ENCODE measurements at regions not wholly inside any gene's neighbourhood (a gene's known extent, or its start where the extent isn't known, plus 50 kb on each side); places are given as distances from the start of the nearest gene placed in this dataset.

DNA sequence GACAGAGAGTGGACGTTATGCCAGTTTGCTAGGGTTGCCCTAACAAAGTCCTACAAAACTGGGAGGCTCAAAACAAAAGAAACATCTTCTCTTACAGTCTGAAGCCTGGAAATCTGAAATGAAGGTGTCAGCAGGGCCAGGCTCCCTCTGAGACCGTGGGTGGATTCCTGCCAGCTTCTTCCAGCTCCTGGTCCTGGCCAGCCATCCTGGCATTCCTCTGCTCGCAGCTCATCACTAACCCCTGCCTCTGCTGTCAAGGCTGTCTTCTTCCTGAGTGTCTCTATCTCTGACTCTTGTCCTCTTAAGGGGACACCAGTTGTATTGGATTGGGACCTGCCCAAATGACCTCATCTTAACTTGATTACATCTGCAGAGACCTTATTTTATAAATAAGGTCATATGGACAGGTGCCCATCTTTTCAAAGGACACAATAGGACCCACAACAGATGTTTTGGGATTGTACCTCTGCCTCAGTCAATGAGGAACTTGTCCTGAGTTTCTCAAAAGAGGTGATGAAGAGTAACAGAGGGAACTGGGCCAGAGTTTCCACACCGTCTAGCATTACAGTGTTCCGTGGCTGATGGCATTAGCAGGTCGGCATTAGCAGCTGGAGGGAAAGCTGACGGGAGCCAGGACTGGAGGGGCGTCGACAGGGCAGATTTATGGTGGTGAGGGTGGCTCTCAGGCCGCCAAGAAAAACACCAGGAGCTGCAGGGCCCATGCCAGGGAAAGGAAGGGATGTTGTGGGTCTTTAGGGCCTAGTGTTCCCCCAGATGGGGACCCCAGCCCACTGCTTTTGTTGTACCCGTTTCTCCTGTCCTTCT, 157.3 kb downstream of the TBXT start:
- ATAC-seq (ENCODE audit: low read depth) (no peak), DNase-seq (ENCODE audit: low spot score in 2 of 2) (no peak)
- Mint-ChIP-seq H3K36me3 (peaks cover 2% of the 10 kb centered on the region), H3K4me3 (no peak overlapping the region), H3K27ac (no peak overlapping the region), H3K27me3 (peaks cover 15% of the 10 kb centered on the region), H3K9me3 (no peaks in the 10 kb centered on the region), H3K4me1 (no peaks in the 10 kb centered on the region)

DNA sequence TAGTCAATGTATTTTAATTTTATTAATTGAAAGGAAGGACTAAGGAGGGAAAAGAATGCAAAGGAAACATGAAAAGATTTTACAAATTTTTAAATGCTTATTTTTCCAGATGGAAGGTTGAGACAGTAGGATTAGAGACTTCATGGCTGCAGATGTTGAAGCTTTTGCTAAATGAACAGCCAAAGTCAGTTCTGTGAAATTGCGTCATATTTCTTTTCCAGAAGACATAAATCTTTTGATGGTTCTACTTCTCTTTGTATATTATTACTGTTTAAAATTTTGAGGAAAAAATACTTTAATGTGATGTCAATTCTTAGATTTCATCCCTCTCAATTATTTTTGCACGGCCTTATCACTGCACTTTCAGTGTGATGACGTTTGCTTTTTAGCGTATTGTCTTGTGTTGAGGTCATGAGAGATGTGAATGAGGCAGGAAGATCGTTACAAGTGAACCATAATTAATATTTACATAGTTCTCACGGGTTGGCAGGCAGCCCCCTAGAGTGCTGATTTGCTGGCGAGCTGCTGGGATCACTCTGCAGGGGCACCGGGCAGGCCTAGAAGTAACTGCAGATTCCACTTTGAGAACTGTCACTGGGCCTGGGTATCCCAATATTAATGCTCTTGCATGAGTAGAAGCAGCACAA, 158.1 kb downstream of the TBXT start:
- peaks cover 15% of the 10 kb centered on the region for H3K27me3 Mint-ChIP-seq
- H3K9me3 Mint-ChIP-seq: no peaks in the 10 kb centered on the region
- no peaks in the 10 kb centered on the region for H3K4me1 Mint-ChIP-seq
- no peak for DNase-seq (ENCODE audit: low spot score in 2 of 2)
- no peak for ATAC-seq (ENCODE audit: low read depth)
- no peak overlapping the region for H3K27ac Mint-ChIP-seq
- H3K36me3 Mint-ChIP-seq: peaks cover 2% of the 10 kb centered on the region
- no peak overlapping the region for H3K4me3 Mint-ChIP-seq

DNA sequence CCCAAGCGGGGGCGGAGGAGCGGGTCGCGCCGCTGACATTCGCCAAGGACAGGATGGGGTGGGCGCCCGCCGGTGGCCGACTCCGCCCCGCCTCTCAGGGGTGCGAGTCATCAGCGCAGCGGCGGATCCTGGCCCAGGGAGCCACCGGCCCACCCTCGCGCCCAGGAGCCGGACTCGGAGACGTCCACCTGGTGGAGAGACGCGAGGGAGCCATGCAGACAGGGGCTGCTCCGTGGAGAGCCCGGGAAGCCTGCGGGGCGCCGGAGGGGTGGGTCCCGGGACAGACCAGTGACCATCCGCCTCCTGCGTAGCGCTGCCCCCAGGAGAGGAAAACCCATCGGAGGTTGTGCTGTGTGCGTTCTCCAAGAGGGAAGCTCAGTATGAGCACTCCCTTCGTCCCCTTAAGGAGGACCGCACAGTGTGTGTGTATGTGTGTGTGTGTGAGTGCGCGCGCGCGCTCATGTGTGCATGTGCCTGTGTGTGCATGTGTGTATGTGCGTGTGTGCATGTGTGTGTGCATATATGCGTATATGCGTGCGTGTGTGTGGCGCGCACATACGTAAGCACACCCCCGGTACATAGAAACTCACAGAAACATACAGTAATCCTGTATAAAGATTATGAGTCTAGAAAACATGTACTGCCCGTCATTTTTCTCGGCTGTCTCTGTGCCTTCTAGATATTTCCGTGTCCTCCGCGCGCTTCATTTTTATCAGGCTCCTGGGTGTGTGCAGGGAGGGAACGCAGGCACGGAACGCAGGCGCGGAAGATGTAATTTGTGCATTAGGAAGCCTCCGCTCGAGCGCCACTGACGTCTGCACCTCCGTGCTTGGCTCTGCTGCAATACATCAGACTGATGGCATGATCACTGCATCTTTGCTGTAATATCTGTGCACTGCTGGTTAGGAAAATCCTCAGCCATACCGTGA, 158.9 kb downstream of the TBXT start:
- H3K27me3 Mint-ChIP-seq: peaks cover 15% of the 10 kb centered on the region
- H3K27ac Mint-ChIP-seq: no peak overlapping the region
- no peak overlapping the region for H3K4me3 Mint-ChIP-seq
- DNase-seq (ENCODE audit: low spot score in 2 of 2) (no peak), ATAC-seq (ENCODE audit: low read depth) (no peak)
- H3K4me1 Mint-ChIP-seq: no peaks in the 10 kb centered on the region
- H3K36me3 Mint-ChIP-seq: peaks cover 2% of the 10 kb centered on the region
- H3K9me3 Mint-ChIP-seq: no peaks in the 10 kb centered on the region

DNA sequence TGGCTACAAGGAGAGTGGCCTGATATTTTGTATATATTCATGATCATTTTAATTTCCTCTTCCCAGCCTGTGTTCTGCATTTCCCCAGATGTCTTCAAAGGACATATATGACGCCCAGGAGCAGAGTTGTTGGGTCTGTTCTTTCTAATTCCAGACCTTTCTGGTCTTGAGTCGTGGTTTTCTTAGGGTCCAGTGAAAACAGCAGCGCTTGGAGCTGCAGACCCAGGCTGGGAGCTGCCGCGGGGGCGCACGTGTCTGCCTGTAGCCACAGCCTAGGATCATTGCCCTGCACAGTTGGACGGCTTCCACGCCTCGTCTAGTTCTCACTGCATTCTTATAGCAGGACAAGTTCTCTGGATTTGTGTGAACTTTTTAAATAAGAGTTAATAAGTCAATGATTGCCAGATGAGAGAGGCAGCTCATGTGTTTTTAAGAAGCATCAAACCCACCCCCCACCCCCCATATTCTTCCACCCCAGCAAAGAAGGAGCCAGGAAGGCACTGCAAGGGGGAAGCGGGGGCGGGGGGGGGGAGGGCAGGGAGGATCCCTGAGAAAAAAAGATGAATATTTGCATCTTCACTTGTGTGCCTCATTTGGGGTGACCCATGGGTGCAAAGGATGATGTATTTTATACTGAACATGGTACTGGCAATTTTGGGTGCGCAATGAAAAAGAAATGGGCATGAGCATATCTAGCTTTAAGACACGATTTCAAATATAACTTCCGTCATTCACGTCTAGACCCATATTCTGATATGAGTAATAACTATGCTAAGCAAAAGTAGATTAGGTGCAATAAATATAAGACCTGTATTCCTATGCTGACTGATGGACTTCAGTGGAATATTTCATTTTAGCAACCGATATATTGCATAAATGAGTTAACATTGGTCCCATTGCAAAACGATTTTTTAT, 160.0 kb downstream of the TBXT start:
- Mint-ChIP-seq H3K9me3 (no peaks in the 10 kb centered on the region), H3K27me3 (peaks cover 17% of the 10 kb centered on the region), H3K36me3 (peaks cover 2% of the 10 kb centered on the region), H3K4me3 (no peak overlapping the region), H3K27ac (no peak overlapping the region), H3K4me1 (no peaks in the 10 kb centered on the region)
- DNase-seq (ENCODE audit: low spot score in 2 of 2) (no peak), ATAC-seq (ENCODE audit: low read depth) (no peak)

DNA sequence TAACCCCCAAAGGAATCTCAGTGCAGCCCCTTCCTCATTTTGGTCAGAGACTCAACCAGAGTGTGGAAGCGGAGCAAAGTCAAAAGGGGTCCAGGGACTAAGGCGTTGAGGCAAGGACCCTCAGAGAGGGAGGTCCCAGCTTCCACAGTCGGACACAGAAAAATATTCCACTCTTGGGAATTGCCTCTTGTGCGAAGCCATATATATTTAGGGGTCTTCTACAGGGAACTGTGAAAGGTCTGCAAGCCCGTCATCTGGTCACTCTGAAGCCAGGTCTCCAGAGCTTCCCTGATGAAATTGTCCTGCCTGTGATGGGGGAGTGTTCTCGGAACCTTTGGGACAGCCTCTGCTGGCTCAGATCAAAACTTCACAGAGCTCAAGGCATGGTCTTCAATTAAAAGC, 160.8 kb downstream of the TBXT start:
- H3K9me3 Mint-ChIP-seq: no peaks in the 10 kb centered on the region
- H3K36me3 Mint-ChIP-seq: peaks cover 2% of the 10 kb centered on the region
- peaks cover 17% of the 10 kb centered on the region for H3K27me3 Mint-ChIP-seq
- no peak overlapping the region for H3K27ac Mint-ChIP-seq
- no peak overlapping the region for H3K4me3 Mint-ChIP-seq
- DNase-seq (ENCODE audit: low spot score in 2 of 2) (no peak), ATAC-seq (ENCODE audit: low read depth) (no peak)
- H3K4me1 Mint-ChIP-seq: no peaks in the 10 kb centered on the region

DNA sequence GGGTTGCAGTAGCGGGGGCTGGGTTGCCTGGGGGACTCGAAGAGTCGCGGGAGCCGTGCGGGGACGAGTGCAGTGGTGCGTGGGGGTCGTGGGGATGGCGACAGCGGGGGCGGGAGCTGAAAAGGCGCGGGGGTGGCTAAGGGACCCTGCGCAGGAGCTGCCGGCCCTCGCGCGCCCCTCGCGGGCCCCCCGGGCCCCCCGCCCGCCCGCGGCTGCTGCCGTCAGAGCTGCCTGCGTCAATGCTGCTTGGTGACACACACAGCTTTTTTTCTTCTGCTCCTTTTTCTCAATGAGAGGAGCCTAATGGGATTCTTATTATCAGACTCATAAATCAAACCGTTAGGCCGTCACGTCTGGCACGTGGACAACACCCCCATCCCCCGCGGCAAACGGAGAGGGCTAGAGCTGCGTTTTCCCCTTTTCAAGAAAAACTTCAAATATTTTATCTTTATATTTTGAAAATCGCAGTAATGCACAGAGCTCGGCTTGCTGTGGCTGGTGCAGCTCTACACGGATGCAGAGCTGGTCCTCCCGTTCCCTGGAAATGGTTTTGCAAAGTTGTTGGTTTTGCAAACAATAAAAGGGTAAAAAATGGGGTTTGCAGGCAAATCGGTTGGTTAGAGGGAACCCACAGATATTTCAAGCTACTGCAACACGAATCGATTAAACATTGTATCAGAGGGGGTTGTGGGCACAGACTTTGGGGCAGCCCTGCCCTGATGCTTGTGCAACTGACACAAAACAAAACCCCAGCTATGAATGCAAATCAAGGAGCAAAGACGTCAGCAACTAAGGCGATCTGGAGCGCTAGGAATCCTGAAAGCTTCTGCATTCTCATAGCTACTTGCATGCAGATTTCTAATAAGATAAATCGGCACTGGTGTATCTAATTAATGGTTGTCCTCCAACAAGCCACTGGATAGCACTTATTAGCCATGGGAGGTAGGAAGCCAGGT, 161.4 kb downstream of the TBXT start:
- no peak for DNase-seq (ENCODE audit: low spot score in 2 of 2)
- Mint-ChIP-seq H3K27me3 (peaks cover 19% of the 10 kb centered on the region), H3K4me3 (no peak overlapping the region), H3K36me3 (peaks cover 2% of the 10 kb centered on the region), H3K27ac (no peak overlapping the region), H3K9me3 (no peaks in the 10 kb centered on the region), H3K4me1 (no peaks in the 10 kb centered on the region)
- no peak for ATAC-seq (ENCODE audit: low read depth)

DNA sequence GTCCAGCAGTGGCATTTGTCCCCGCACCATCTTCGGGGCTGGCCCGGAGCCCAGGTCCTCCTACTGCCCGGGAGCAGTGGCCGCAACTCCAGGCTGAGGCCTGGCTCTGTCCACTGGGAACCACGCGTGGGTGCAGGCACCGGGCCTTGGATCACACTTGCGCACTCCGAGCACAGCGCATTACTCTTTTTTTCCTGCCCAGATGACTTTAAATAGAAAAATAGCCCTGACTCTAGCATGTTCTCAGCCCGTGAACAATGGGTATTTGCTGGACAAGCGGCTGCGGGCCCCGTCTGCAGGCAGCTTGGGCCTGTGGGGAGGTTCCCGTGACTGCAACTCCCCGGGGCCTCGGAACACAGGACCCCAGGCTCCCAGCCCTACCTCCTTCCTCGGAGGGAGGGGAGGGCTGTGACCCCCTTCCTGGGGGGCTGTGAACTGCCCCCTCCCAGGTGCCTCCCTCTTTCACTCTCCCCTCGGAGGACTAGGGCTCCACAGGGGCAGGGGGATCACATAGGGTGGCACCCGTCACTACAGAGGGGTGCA, 162.2 kb downstream of the TBXT start:
- Mint-ChIP-seq H3K36me3 (peaks cover 2% of the 10 kb centered on the region), H3K27me3 (peaks cover 17% of the 10 kb centered on the region), H3K4me1 (no peaks in the 10 kb centered on the region), H3K4me3 (no peak overlapping the region), H3K27ac (no peak overlapping the region), H3K9me3 (no peaks in the 10 kb centered on the region)
- no peak for ATAC-seq (ENCODE audit: low read depth)
- DNase-seq (ENCODE audit: low spot score in 2 of 2): no peak

DNA sequence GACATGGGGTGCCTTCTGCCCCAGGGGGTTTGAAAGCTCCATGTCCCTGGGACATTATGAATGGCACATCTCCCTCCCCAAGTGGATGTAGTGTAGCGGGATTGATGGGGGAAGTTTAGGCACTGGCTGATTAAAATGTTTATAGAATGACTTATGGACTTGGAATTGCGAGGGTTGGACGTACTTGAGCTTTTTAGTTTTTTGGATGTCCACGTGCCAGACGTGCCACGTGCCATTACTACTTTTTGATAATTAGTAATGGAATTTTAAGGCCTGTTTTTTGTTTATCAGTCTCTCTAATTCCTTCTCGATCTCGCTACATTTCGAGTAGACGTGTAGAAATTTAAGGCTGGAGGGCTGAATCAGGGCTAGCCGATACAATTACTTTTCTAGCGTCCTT, 162.8 kb downstream of the TBXT start:
- ATAC-seq (ENCODE audit: low read depth): no peak
- Mint-ChIP-seq H3K36me3 (peaks cover 2% of the 10 kb centered on the region), H3K9me3 (no peaks in the 10 kb centered on the region), H3K4me3 (no peak overlapping the region), H3K4me1 (no peaks in the 10 kb centered on the region), H3K27ac (no peak overlapping the region), H3K27me3 (peaks cover 13% of the 10 kb centered on the region)
- no peak for DNase-seq (ENCODE audit: low spot score in 2 of 2)

DNA sequence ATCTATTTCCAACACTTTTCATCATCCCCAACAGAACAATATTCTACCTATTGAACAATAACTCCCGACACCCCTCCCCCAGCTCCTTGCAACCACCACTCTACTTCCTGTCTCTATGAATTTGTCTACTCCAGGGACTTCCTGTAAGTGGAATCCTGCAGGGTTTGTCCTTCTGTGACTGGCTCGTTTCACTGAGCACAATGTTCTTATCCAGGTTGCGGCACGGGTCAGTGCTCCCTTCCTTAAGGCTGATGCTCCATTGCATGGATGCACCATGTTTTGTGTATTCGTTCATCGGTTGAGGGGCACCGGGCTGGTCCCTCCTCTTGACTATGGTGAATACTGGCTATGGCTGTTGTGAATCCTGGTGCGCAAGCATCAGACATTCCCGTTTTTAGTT, 163.2 kb downstream of the TBXT start:
- Mint-ChIP-seq H3K27ac (no peak overlapping the region), H3K4me1 (no peaks in the 10 kb centered on the region), H3K9me3 (no peaks in the 10 kb centered on the region), H3K36me3 (peaks cover 2% of the 10 kb centered on the region), H3K27me3 (peaks cover 13% of the 10 kb centered on the region), H3K4me3 (no peak overlapping the region)
- ATAC-seq (ENCODE audit: low read depth) (no peak), DNase-seq (ENCODE audit: low spot score in 2 of 2) (no peak)

DNA sequence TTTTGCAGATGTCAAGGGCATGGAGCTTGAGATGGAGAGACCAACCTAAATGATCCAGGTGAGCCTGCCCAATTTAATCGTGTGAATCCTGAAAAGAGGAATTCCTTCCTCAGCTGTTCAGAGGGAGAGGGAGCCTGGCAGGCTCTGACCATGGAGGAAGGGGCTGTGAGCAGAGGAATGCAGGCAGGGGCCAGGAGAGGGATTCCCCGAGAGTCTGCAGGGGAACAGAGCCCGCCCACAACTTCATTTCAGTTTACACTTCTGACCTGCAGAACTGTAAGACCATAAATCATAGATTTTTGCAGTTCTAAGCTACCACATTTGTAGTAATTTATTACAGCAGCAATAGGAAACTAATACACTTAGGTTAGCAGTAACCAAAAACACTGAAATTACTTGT, 164.1 kb downstream of the TBXT start:
- no peak overlapping the region for H3K27ac Mint-ChIP-seq
- H3K9me3 Mint-ChIP-seq: no peaks in the 10 kb centered on the region
- ATAC-seq (ENCODE audit: low read depth) (no peak), DNase-seq (ENCODE audit: low spot score in 2 of 2) (no peak)
- H3K27me3 Mint-ChIP-seq: peaks cover 13% of the 10 kb centered on the region
- H3K36me3 Mint-ChIP-seq: peaks cover 2% of the 10 kb centered on the region
- no peaks in the 10 kb centered on the region for H3K4me1 Mint-ChIP-seq
- H3K4me3 Mint-ChIP-seq: no peak overlapping the region

DNA sequence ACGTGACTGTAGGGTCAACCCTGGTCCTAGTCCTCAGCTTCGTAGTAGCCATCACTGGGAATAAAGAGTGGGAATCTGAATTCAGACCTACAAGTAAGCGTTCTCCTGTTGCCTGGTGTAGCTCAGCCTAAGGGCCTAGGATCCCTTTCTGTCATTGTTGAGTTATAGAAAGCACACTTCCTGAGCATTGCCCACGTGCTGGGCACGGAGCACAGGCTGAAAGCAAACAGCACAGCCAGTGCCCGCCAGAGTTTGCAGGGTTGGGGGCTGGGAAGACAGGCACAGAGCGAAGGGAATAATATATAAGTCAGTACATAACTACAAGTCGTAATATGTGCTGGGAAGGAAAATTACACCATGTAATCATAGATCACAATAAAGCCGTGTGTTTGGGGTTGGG, 166.3 kb downstream of the TBXT start:
- peaks cover 8% of the 10 kb centered on the region for H3K27me3 Mint-ChIP-seq
- no peak for DNase-seq (ENCODE audit: low spot score in 2 of 2)
- H3K36me3 Mint-ChIP-seq: no peaks in the 10 kb centered on the region
- H3K9me3 Mint-ChIP-seq: no peaks in the 10 kb centered on the region
- H3K27ac Mint-ChIP-seq: no peak overlapping the region
- H3K4me1 Mint-ChIP-seq: no peaks in the 10 kb centered on the region
- no peak overlapping the region for H3K4me3 Mint-ChIP-seq
- ATAC-seq (ENCODE audit: low read depth): no peak

DNA sequence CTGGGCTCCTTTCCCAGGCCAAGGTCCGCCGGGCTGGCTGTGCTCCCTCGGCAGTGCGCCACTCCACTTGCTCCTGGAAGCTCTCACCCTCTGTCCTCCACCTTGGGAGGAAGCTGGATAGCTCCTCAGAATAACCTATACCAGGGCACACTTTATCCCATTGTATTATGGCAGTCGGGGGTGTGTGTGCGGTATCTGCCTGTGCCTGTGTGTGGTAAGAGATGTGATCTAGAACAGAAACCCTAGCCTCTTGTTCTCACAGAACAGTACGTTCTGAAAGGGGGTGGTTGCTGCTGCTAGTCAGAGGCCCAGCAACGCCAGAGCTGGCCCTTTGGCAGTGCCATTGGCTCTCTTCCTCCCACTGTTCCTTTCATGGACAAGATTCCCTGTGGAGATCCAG, 168.4 kb downstream of the TBXT start:
- H3K4me1 Mint-ChIP-seq: no peaks in the 10 kb centered on the region
- no peak for DNase-seq (ENCODE audit: low spot score in 2 of 2)
- no peak overlapping the region for H3K4me3 Mint-ChIP-seq
- no peaks in the 10 kb centered on the region for H3K36me3 Mint-ChIP-seq
- ATAC-seq (ENCODE audit: low read depth): no peak
- no peaks in the 10 kb centered on the region for H3K9me3 Mint-ChIP-seq
- H3K27me3 Mint-ChIP-seq: peaks cover 8% of the 10 kb centered on the region
- H3K27ac Mint-ChIP-seq: no peak overlapping the region
